CD8-positive, alpha-beta memory T cell (primary cell): ENCODE measurements at regions not wholly inside any gene's neighbourhood (a gene's known extent, or its start where the extent isn't known, plus 50 kb on each side); places are given as distances from the start of the nearest gene placed in this dataset.
"Not testable (repeated sequence)": the region's sequence is repeated elsewhere in the genome, so short reads cannot be mapped to it uniquely, and the experiment has no call there.

ENCODE experiments used
- CTCF ChIA-PET: fragments of 350-600 bp; sonication (Branson Sonifier 250); formaldehyde crosslinking; loops from one replicate; lab custom pipeline; 2021; ENCODE audit warnings: antibody characterized with exemption; lab: Charles Lee
- POLR2A ChIA-PET: fragments of 350-600 bp; sonication (Branson Sonifier 250); formaldehyde crosslinking; loops from one replicate; lab custom pipeline; 2021; ENCODE audit warnings: antibody characterized with exemption; lab: Charles Lee
- DNase-seq, 5 donors: peaks; one replicate each; pipeline versions ENCODE4 v3.0.0 to v3.0.0-alpha.2; 2020 to 2022; ENCODE audit warnings: mixed read lengths in 1 of 5
- H3K27ac ChIP-seq: one replicate; pipeline ENCODE4 v1.7.0; 2013; ENCODE audit warnings: low read depth, mild to moderate bottlenecking, low read length, moderate library complexity
- H3K27me3 ChIP-seq: 2 replicates; pipeline ENCODE4 v1.7.0; 2013; ENCODE audit warnings: low read length, mild to moderate bottlenecking; ENCODE audit not compliant: insufficient read depth, poor library complexity, severe bottlenecking
- H3K36me3 ChIP-seq: 2 replicates; pipeline ENCODE4 v1.7.0; 2013; ENCODE audit warnings: mild to moderate bottlenecking, low read length, moderate library complexity; ENCODE audit not compliant: insufficient read depth
- H3K4me1 ChIP-seq: 2 replicates; pipeline ENCODE4 v1.7.0; 2013; ENCODE audit warnings: mild to moderate bottlenecking, low read length, moderate library complexity; ENCODE audit not compliant: insufficient read depth
- H3K4me3 ChIP-seq: 2 replicates; pipeline ENCODE4 v1.7.0; 2013; ENCODE audit warnings: mild to moderate bottlenecking, low read length
- H3K9me3 ChIP-seq: 2 replicates; pipeline ENCODE4 v1.7.0; 2013; ENCODE audit warnings: mild to moderate bottlenecking, low read length
- H3K27ac Mint-ChIP-seq, 8 donors: one replicate each; pipeline ENCODE4 v1.8.0; 2020 to 2021; ENCODE audit warnings: mixed read lengths in 8 of 8, mild to moderate bottlenecking in 6 of 8, inconsistent platforms in 3 of 8, moderate library complexity in 3 of 8
- H3K27me3 Mint-ChIP-seq, 2 donors: one replicate each; pipeline ENCODE4 v1.8.0; 2020 to 2021; ENCODE audit warnings: mixed read lengths in 2 of 2, mild to moderate bottlenecking in 1 of 2, moderate library complexity in 1 of 2
- H3K36me3 Mint-ChIP-seq, 3 donors: one replicate each; pipeline ENCODE4 v1.8.0; 2020 to 2021; ENCODE audit warnings: mixed read lengths in 3 of 3, inconsistent platforms in 1 of 3, mild to moderate bottlenecking in 1 of 3
- H3K4me1 Mint-ChIP-seq, 3 donors: one replicate each; pipeline ENCODE4 v1.8.0; 2020 to 2021; ENCODE audit warnings: mixed read lengths in 3 of 3, inconsistent platforms in 1 of 3, mild to moderate bottlenecking in 1 of 3
- H3K4me3 Mint-ChIP-seq, 7 donors: one replicate each; pipeline ENCODE4 v1.8.0; 2020 to 2021; ENCODE audit warnings: mixed read lengths in 7 of 7, mild to moderate bottlenecking in 6 of 7, moderate library complexity in 4 of 7, inconsistent platforms in 2 of 7
- H3K9me3 Mint-ChIP-seq, 5 donors: one replicate each; pipeline ENCODE4 v1.8.0; 2020 to 2022; ENCODE audit warnings: mixed read lengths in 5 of 5, mild to moderate bottlenecking in 3 of 5, moderate library complexity in 2 of 5, inconsistent platforms in 1 of 5

DNA sequence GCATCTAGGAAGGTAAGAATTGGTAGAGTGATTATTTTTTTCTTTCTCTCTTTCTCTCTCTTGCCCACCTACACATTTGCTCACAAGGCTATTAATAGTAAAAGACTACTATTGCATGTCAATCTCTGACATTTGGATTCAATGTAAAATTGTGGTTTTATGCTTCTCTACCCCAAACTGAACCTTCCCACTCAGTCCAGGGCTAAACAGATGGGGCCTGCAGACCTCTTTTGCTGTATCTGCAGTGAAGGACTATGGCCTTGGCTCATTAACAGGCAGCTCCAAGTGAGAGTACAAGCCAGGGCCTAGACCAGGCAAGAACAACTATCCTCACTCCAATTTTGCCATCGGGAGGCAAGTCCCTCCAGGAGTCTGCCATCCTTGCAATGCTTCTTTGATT, 68.3 kb upstream of the ARL4C start:
- Mint-ChIP-seq H3K27ac (no peak overlapping the region), H3K4me1 (no peaks in the 10 kb centered on the region), H3K9me3 (peaks cover 0 to 5% (median 0%) of the 10 kb centered on the region in 5 donors), H3K36me3 (peaks cover 0 to 5% (median 2%) of the 10 kb centered on the region in 3 donors), H3K4me3 (no peak overlapping the region), H3K27me3 (peaks cover 11 to 40% of the 10 kb centered on the region in 2 donors)
- Histone ChIP-seq H3K4me1 (no peaks in the 10 kb centered on the region), H3K36me3 (no peaks in the 10 kb centered on the region), H3K4me3 (no peak overlapping the region), H3K27ac (no peak overlapping the region), H3K9me3 (no peaks in the 10 kb centered on the region), H3K27me3 (peaks cover 5% of the 10 kb centered on the region)
- CTCF ChIA-PET, result interaction anchor here (1.6 kb wide), 1 partner anchor 9 kb away, joined by 4 read pairs; no protein-coding TSS in a partner anchor
- POLR2A ChIA-PET, result no interaction called here
- DNase-seq, result no peak

DNA sequence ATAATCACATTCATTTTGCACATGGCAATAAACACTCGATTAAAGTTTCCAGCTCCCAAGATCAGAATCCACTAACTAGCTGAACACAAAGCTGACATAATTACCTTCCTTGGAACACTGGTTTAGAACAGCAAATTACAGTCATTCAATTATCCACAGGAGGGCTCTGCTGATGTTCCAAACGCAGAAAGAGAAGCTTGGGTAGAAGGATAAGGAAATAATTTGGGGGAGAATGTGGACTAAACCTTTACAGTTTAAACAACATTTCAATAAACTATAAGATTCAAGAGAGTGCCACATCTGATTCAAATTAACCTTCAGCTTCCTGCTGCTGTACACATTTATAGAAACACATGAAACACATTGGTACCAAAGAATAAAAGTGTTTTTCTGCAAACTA, 67.8 kb upstream of the ARL4C start:
- H3K27me3 ChIP-seq, result peaks cover 5% of the 10 kb centered on the region
- POLR2A ChIA-PET, result no interaction called here
- H3K36me3 ChIP-seq, result no peaks in the 10 kb centered on the region
- H3K4me3 Mint-ChIP-seq, result no peak overlapping the region
- peaks cover 0 to 5% (median 2%) of the 10 kb centered on the region in 3 donors for H3K36me3 Mint-ChIP-seq
- H3K4me1 ChIP-seq, result no peaks in the 10 kb centered on the region
- H3K4me1 Mint-ChIP-seq, result no peaks in the 10 kb centered on the region
- no peak overlapping the region for H3K4me3 ChIP-seq
- peaks cover 0 to 5% (median 0%) of the 10 kb centered on the region in 5 donors for H3K9me3 Mint-ChIP-seq
- H3K27ac ChIP-seq, result no peak overlapping the region
- no peak overlapping the region for H3K27ac Mint-ChIP-seq
- peaks cover 15 to 40% of the 10 kb centered on the region in 2 donors for H3K27me3 Mint-ChIP-seq
- CTCF ChIA-PET, result interaction anchor here (1.6 kb wide), 1 partner anchor 8 kb away, joined by 4 read pairs; no protein-coding TSS in a partner anchor
- no peaks in the 10 kb centered on the region for H3K9me3 ChIP-seq
- no peak for DNase-seq

DNA sequence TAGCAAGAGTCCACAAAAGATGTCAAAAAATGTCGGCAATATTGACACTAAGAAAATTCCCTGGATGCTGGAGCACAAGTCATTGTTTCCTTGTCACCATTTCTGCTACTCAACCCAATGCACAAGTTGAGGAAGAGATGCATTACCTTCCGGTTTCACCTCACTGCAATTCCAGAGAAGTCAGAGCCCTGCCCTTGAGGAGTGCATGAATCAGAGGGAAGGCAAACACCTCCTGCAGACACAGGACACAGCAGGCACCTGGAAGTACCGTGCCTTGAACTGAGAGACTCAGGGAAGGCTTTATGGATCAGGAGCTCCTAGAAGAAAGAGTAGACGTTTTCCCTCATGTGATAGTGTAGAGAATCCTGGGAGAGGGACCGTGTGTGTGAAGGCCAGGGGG, 62.7 kb upstream of the ARL4C start:
- Mint-ChIP-seq H3K27ac (no peak overlapping the region), H3K27me3 (peaks cover 13 to 21% of the 10 kb centered on the region in 2 donors), H3K9me3 (peaks cover 0 to 5% (median 0%) of the 10 kb centered on the region in 5 donors), H3K4me3 (no peak overlapping the region), H3K4me1 (peaks cover 4 to 16% (median 5%) of the 10 kb centered on the region in 3 donors), H3K36me3 (peaks cover 0 to 12% (median 0%) of the 10 kb centered on the region in 3 donors)
- ChIA-PET CTCF (interaction anchor here (1.2 kb wide), 1 partner anchor 14 kb away, joined by 3 read pairs; no protein-coding TSS in a partner anchor), POLR2A (no interaction called here)
- H3K9me3 ChIP-seq, result no peaks in the 10 kb centered on the region
- no peaks in the 10 kb centered on the region for H3K36me3 ChIP-seq
- no peak overlapping the region for H3K27ac ChIP-seq
- H3K4me3 ChIP-seq, result no peak overlapping the region
- H3K4me1 ChIP-seq, result no peaks in the 10 kb centered on the region
- no peaks in the 10 kb centered on the region for H3K27me3 ChIP-seq
- DNase-seq, result no peak

DNA sequence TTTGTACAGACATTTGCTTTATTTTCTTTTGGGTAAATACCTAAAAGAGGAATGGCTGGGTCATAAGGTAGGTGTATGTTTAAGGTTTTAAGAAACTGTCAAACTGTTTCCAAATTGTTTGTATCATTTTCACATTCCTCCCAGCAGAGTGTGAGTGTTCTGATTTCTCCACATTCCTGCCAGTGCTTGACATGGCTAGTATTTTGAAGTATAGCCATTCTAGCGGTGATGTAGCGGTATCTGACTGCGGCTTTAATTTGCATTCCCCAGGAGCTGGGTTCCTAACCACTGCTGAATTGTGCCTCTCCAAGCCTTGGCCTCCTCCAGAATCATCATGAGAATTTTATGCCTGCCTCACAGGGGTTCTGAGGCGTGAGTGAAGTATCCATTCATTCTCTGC, 61.8 kb upstream of the ARL4C start:
- ChIA-PET POLR2A (no interaction called here), CTCF (no interaction called here)
- Mint-ChIP-seq H3K27me3 (peaks cover 11 to 18% of the 10 kb centered on the region in 2 donors), H3K9me3 (peaks cover 0 to 5% (median 0%) of the 10 kb centered on the region in 5 donors), H3K4me1 (peaks cover 4 to 16% (median 5%) of the 10 kb centered on the region in 3 donors), H3K27ac (no peak overlapping the region), H3K4me3 (no peak overlapping the region), H3K36me3 (peaks cover 0 to 13% (median 0%) of the 10 kb centered on the region in 3 donors)
- no peaks in the 10 kb centered on the region for H3K9me3 ChIP-seq
- H3K4me3 ChIP-seq, result no peak overlapping the region
- no peaks in the 10 kb centered on the region for H3K36me3 ChIP-seq
- no peaks in the 10 kb centered on the region for H3K27me3 ChIP-seq
- H3K4me1 ChIP-seq, result no peaks in the 10 kb centered on the region
- no peak overlapping the region for H3K27ac ChIP-seq
- no peak for DNase-seq

DNA sequence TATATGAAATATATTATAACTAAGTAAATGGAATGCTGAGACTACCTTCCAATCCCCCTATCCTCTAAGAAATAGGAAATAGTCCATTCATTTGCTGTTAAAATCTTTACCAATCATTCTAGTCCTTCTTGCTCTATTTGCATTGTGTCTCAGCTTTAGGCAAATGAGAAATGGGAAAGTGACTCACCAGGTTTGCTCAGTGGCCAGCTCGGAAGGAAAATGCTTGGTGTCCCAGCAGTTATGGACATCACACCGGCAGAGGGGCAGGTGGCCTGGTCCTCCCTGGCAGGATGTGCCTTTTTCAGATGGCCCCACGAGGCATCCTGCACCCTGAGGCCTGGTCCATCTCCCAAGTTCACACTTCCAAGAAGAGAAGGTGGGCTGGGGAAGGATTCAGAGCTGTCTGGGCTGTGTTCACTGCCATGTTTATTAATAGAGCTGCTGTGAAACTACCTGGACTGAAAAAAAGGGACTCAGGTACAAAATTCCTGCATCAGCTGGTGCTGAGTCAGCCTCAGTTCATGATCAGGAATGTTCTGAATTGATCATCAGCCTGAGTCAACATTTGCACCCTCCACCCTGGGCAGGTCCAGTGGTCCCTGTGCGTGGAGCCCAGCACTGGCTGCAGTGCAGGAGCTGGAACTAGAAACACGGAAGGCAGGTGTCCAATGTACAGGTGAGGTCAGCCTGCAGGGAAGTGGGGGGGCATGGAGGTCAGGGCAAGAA, 60.1 kb upstream of the ARL4C start:
- Mint-ChIP-seq H3K9me3 (peaks cover 0 to 5% (median 0%) of the 10 kb centered on the region in 5 donors), H3K27ac (no peak overlapping the region), H3K27me3 (peaks cover 11 to 18% of the 10 kb centered on the region in 2 donors), H3K4me1 (peaks cover 4 to 16% (median 5%) of the 10 kb centered on the region in 3 donors), H3K4me3 (no peak overlapping the region), H3K36me3 (peaks cover 0 to 13% (median 0%) of the 10 kb centered on the region in 3 donors)
- no peaks in the 10 kb centered on the region for H3K4me1 ChIP-seq
- ChIA-PET POLR2A (no interaction called here), CTCF (interaction anchor here (1.2 to 2.1 kb wide), 2 partner anchors 8 to 19 kb away, joined by 4 to 5 read pairs; no protein-coding TSS in a partner anchor)
- H3K4me3 ChIP-seq, result no peak overlapping the region
- H3K36me3 ChIP-seq, result no peaks in the 10 kb centered on the region
- H3K27ac ChIP-seq, result no peak overlapping the region
- no peaks in the 10 kb centered on the region for H3K27me3 ChIP-seq
- no peaks in the 10 kb centered on the region for H3K9me3 ChIP-seq
- no peak for DNase-seq

DNA sequence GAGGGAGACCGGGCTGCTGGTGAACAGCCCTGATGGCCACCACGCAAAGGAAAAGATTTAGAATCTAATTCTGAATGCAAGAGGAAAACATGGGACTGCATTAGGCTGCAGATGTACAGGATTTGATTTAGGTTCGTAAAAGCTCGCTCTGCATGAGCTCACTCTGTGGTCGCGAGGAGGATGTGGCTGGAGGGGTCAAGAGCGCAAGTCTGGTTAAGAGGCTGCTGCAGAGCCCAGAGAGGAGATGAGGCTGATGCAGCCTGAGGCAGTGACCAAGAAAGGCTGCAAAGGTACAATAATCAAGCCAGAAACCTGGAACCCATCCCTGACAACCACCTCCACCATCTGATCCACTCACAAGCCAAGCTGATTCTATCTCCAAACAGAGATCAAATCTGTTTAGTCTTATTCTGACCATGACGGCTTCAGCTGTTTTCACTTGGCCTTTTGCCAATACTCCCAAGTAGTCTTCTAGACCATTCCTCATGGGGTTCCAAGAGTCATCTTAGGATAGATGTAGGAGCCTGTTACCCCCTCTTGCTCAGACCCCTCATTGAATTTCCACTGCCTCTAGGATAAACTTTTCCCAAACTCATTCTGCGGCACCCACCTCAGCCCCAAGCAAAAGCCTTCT, 58.9 kb upstream of the ARL4C start:
- H3K9me3 ChIP-seq, result no peaks in the 10 kb centered on the region
- POLR2A ChIA-PET, result no interaction called here
- Mint-ChIP-seq H3K27me3 (peaks cover 11 to 18% of the 10 kb centered on the region in 2 donors), H3K36me3 (peaks cover 0 to 8% (median 0%) of the 10 kb centered on the region in 3 donors), H3K27ac (peak overlapping the region in 1 of 8 donors; percentile 66), H3K4me3 (no peak overlapping the region), H3K4me1 (peaks cover 4 to 16% (median 5%) of the 10 kb centered on the region in 3 donors), H3K9me3 (peaks cover 0 to 3% (median 0%) of the 10 kb centered on the region in 5 donors)
- H3K27me3 ChIP-seq, result no peaks in the 10 kb centered on the region
- CTCF ChIA-PET, result interaction anchor here (1.1 to 2.1 kb wide), 3 partner anchors 10 to 17 kb away, joined by 3 to 5 read pairs (median 4); no protein-coding TSS in a partner anchor
- H3K4me1 ChIP-seq, result no peaks in the 10 kb centered on the region
- H3K27ac ChIP-seq, result no peak overlapping the region
- no peak for DNase-seq
- H3K4me3 ChIP-seq, result no peak overlapping the region
- H3K36me3 ChIP-seq, result no peaks in the 10 kb centered on the region

DNA sequence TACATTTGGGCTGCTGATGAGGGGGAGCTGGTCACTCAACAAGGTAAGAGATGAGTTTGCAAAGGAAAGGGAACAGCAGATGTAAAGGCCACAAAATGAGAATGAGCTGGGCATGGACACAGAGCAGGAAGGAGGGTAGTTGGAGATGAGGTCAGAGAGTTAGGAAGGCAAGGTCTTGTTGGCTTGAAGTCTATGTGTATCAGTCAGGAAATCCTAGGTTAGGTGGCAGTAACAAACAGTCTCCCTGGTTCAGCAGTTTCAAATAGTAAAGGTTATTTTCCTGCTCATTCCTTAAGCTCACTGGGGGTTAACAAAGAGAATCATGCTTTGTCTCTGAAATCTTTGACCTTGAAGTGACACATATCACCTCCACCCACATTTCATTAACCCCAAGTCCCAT, 58.3 kb upstream of the ARL4C start:
- Mint-ChIP-seq H3K4me1 (peaks cover 8 to 20% (median 8%) of the 10 kb centered on the region in 3 donors), H3K36me3 (peaks cover 0 to 8% (median 0%) of the 10 kb centered on the region in 3 donors), H3K9me3 (peaks cover 0 to 3% (median 0%) of the 10 kb centered on the region in 5 donors), H3K27ac (peak overlapping the region in 1 of 8 donors; percentile 62), H3K27me3 (peaks cover 13 to 22% of the 10 kb centered on the region in 2 donors), H3K4me3 (no peak overlapping the region)
- Histone ChIP-seq H3K9me3 (no peaks in the 10 kb centered on the region), H3K4me1 (no peaks in the 10 kb centered on the region), H3K36me3 (no peaks in the 10 kb centered on the region), H3K27ac (no peak overlapping the region), H3K27me3 (no peaks in the 10 kb centered on the region), H3K4me3 (no peak overlapping the region)
- ChIA-PET CTCF (interaction anchor here (1.1 kb wide), 1 partner anchor 10 kb away, joined by 3 read pairs; no protein-coding TSS in a partner anchor), POLR2A (no interaction called here)
- no peak for DNase-seq

DNA sequence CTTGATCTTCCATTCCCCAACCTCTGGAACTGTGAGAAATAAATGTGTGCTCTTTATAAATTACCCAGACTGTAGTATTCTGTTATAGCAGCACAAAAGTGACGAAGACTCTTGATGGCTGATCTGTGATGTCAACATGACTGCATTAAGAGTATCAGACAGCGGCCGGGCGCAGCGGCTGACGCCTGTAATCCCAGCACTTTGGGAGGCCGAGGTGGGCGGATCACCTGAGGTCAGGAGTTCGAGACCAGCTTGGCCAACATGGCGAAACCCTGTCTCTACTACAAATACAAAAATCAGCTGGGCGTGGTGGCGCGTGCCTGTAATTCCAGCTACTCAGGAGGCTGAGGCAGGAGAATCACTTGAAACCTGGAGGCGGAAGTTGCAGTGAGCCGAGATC, 56.3 kb upstream of the ARL4C start:
- H3K4me1 ChIP-seq, H3K4me3 ChIP-seq, DNase-seq, POLR2A ChIA-PET, H3K36me3 ChIP-seq, H3K36me3 Mint-ChIP-seq, H3K9me3 Mint-ChIP-seq, H3K27me3 ChIP-seq, H3K27ac ChIP-seq, H3K4me3 Mint-ChIP-seq, H3K27ac Mint-ChIP-seq, H3K9me3 ChIP-seq: not testable (repeated sequence)
- Mint-ChIP-seq H3K4me1 (peaks cover 8 to 20% (median 8%) of the 10 kb centered on the region in 3 donors), H3K27me3 (peaks cover 14 to 32% of the 10 kb centered on the region in 2 donors)
- CTCF ChIA-PET, result interaction anchor here (1.4 kb wide), 1 partner anchor 598 kb away, joined by 4 read pairs; no protein-coding TSS in a partner anchor
